ENCODE measurements at regions not wholly inside any gene's neighbourhood (a gene's known extent, or its start where the extent isn't known, plus 50 kb on each side); places are given as distances from the start of the nearest gene placed in this dataset.

DNA sequence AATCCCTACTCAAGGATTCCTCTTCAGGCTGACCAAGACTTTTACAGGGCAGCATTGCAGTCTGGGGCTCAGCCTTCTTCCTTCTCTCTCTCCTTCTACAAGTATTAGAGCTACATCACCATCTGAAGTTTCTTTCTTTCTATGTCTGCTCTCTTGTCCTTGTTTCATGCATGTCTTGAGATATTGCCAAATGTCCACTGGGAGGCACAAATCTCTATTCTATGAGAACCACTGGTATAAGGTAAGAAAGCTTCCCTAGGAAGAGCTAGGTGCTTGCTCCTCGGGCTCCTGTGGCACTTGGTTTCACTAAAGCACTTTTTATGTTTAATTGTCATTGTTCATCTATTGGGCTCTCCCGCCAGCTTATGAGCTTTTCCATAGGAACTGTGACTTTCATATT, 289.2 kb upstream of the PCSK5 start:
- intact Hi-C loops (cut with micrococcal nuclease; ENCODE audit: unreplicated experiment), result no loop called here

DNA sequence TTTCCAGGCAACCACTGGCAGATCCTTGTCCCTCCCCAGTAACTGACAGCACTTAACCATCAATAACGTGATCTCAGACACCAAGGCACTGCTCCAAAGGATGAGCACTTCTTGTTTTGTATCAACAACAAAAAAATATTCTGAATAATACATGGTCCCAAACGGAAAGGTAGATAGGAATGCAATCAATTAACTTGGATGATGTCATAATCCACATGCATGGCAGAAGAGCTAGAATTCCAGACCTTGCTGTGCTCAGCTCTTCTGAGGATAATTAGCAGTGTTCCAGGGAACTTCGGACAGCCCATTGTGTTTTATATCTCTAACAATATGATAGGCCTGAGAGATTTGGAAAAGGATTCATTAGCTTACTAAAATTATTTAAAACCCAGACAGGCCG, 288.4 kb upstream of the PCSK5 start:
- Histone ChIP-seq H3K4me3 (ENCODE audit: low read depth in 2 of 2, low read length in 2 of 2) (no peak overlapping the region), H3K9me3 (ENCODE audit: control insufficient read depth, insufficient read depth, low read depth, low read length) (no peaks in the 10 kb centered on the region), H3K4me1 (ENCODE audit: control insufficient read depth, insufficient read depth, low read length) (no peaks in the 10 kb centered on the region), H3K27me3 (ENCODE audit: control insufficient read depth, insufficient read depth, low read length) (no peaks in the 10 kb centered on the region), H3K36me3 (ENCODE audit: control insufficient read depth, insufficient read depth, low read length) (no peaks in the 10 kb centered on the region), H3K27ac (ENCODE audit: low read length) (no peak overlapping the region)
- ATAC-seq (no peak), DNase-seq (ENCODE audit: low read depth, low spot score) (no peak)
- CTCF ChIA-PET, result interaction anchor here (0.6 kb wide), 1 partner anchor 208 kb away, joined by 7 read pairs; no protein-coding TSS in a partner anchor
- BruUV-seq (replicated peaks), result no TSS peak
- POLR2A ChIA-PET, result no interaction called here
- intact Hi-C loops (cut with micrococcal nuclease; ENCODE audit: unreplicated experiment) (no loop called here), in situ Hi-C loops (cut with HindIII; ENCODE audit: low pct_unique_long_range_greater_than_20kb, low sequenced_read_pairs) (no loop called here)
- TF ChIP-seq POLR2AphosphoS5 (IDR thresholded peaks at IDR 0.05; ENCODE audit: low read depth, low read length) (no peak), SIN3A (IDR thresholded peaks at IDR 0.05; ENCODE audit: borderline replicate concordance, insufficient read depth, low read depth, low read length) (no peak), TCF7L2 (IDR thresholded peaks at IDR 0.05; ENCODE audit: low read depth, low read length) (no peak)
- TF ChIP-seq, protein P1, sequence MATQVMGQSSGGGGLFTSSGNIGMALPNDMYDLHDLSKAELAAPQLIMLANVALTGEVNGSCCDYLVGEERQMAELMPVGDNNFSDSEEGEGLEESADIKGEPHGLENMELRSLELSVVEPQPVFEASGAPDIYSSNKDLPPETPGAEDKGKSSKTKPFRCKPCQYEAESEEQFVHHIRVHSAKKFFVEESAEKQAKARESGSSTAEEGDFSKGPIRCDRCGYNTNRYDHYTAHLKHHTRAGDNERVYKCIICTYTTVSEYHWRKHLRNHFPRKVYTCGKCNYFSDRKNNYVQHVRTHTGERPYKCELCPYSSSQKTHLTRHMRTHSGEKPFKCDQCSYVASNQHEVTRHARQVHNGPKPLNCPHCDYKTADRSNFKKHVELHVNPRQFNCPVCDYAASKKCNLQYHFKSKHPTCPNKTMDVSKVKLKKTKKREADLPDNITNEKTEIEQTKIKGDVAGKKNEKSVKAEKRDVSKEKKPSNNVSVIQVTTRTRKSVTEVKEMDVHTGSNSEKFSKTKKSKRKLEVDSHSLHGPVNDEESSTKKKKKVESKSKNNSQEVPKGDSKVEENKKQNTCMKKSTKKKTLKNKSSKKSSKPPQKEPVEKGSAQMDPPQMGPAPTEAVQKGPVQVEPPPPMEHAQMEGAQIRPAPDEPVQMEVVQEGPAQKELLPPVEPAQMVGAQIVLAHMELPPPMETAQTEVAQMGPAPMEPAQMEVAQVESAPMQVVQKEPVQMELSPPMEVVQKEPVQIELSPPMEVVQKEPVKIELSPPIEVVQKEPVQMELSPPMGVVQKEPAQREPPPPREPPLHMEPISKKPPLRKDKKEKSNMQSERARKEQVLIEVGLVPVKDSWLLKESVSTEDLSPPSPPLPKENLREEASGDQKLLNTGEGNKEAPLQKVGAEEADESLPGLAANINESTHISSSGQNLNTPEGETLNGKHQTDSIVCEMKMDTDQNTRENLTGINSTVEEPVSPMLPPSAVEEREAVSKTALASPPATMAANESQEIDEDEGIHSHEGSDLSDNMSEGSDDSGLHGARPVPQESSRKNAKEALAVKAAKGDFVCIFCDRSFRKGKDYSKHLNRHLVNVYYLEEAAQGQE (IDR thresholded peaks at IDR 0.05; ENCODE audit: insufficient read depth in 1 of 2, low read depth in 2 of 2, low read length in 1 of 2), result no peak
- TF ChIP-seq, protein P2, sequence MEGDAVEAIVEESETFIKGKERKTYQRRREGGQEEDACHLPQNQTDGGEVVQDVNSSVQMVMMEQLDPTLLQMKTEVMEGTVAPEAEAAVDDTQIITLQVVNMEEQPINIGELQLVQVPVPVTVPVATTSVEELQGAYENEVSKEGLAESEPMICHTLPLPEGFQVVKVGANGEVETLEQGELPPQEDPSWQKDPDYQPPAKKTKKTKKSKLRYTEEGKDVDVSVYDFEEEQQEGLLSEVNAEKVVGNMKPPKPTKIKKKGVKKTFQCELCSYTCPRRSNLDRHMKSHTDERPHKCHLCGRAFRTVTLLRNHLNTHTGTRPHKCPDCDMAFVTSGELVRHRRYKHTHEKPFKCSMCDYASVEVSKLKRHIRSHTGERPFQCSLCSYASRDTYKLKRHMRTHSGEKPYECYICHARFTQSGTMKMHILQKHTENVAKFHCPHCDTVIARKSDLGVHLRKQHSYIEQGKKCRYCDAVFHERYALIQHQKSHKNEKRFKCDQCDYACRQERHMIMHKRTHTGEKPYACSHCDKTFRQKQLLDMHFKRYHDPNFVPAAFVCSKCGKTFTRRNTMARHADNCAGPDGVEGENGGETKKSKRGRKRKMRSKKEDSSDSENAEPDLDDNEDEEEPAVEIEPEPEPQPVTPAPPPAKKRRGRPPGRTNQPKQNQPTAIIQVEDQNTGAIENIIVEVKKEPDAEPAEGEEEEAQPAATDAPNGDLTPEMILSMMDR (IDR thresholded peaks at IDR 0.05), result no peak

More for the DNA sequence above, 289.2 kb upstream of the PCSK5 start:
- H3K4me3 ChIP-seq (ENCODE audit: low read depth in 2 of 2, low read length in 2 of 2), result no peak overlapping the region
- ATAC-seq (no peak), DNase-seq (ENCODE audit: low read depth, low spot score) (no peak)
- POLR2A ChIA-PET, result no interaction called here
- no peaks in the 10 kb centered on the region for H3K4me1 ChIP-seq (ENCODE audit: control insufficient read depth, insufficient read depth, low read length)
- no peak overlapping the region for H3K27ac ChIP-seq (ENCODE audit: low read length)
- H3K36me3 ChIP-seq (ENCODE audit: control insufficient read depth, insufficient read depth, low read length), result no peaks in the 10 kb centered on the region
- BruUV-seq (replicated peaks), result no TSS peak
- CTCF ChIA-PET, result no interaction called here
- in situ Hi-C loops (cut with HindIII; ENCODE audit: low pct_unique_long_range_greater_than_20kb, low sequenced_read_pairs), result no loop called here
- no peaks in the 10 kb centered on the region for H3K9me3 ChIP-seq (ENCODE audit: control insufficient read depth, insufficient read depth, low read depth, low read length)
- H3K27me3 ChIP-seq (ENCODE audit: control insufficient read depth, insufficient read depth, low read length), result no peaks in the 10 kb centered on the region
- no peak for TF ChIP-seq POLR2AphosphoS5 (IDR thresholded peaks at IDR 0.05; ENCODE audit: low read depth, low read length)
- TF ChIP-seq, protein P1 (IDR thresholded peaks at IDR 0.05; ENCODE audit: insufficient read depth in 1 of 2, low read depth in 2 of 2, low read length in 1 of 2), result no peak
- TF ChIP-seq TCF7L2 (IDR thresholded peaks at IDR 0.05; ENCODE audit: low read depth, low read length), result no peak
